ENCODE measurements at regions not wholly inside any gene's neighbourhood (a gene's known extent, or its start where the extent isn't known, plus 50 kb on each side); places are given as distances from the start of the nearest gene placed in this dataset.

- 0 out of 2 replicates have a peak, but pooled peaks cover 3% of the 10 kb centered on the region for H4K20me1 ChIP-seq (ENCODE audit: insufficient read depth, low read length)
These were observed 78.3 kb upstream of the ARHGAP32 start for GRCh38 chr11:129270446-129270845.

More at GRCh38 chr11:129270446-129270845, 78.3 kb upstream of the ARHGAP32 start:
- no peak for ATAC-seq (ENCODE audit: low read depth)
- Histone ChIP-seq H3K9ac (ENCODE audit: low read depth, low read length) (no peak overlapping the region), H2BK20ac (ENCODE audit: low read depth, low read length) (no peak overlapping the region), H3K27ac (ENCODE audit: insufficient read depth, low read length) (no peak overlapping the region), H4K8ac (ENCODE audit: low read depth in 2 of 2, low read length in 2 of 2) (no peak overlapping the region), H4K91ac (ENCODE audit: insufficient read depth, low read depth, low read length) (no peak overlapping the region), H3K23ac (ENCODE audit: low read depth, low read length) (no peak overlapping the region), H2BK5ac (ENCODE audit: low read depth, low read length, poor library complexity, severe bottlenecking) (no peak overlapping the region), H3K4me2 (ENCODE audit: low read depth, low read length) (no peak overlapping the region), H2AK5ac (ENCODE audit: low read depth, low read length) (no peak overlapping the region), H2BK120ac (ENCODE audit: low read depth, low read length) (no peak overlapping the region), H3K56ac (ENCODE audit: extremely low read depth, insufficient read depth, low read length) (no peak overlapping the region), H3K36me3 (ENCODE audit: control insufficient read depth, insufficient read depth, low read length) (no peaks in the 10 kb centered on the region; the same call in 1 of the 2 replicates), H3K27me3 (ENCODE audit: control insufficient read depth, insufficient read depth, low read length) (no peaks in the 10 kb centered on the region), H3K9me1 (ENCODE audit: insufficient read depth, low read length) (no peaks in the 10 kb centered on the region), H3K9me3 (ENCODE audit: control insufficient read depth, insufficient read depth, low read length) (no peaks in the 10 kb centered on the region), H3K4ac (ENCODE audit: low read depth, low read length) (no peak overlapping the region), H3K79me1 (ENCODE audit: low read depth in 1 of 2, low read length in 2 of 2) (peaks cover 18 to 32% of the 10 kb centered on the region in 2 experiments), H2BK15ac (ENCODE audit: low read depth, low read length) (no peak overlapping the region), H3K14ac (replicated peaks; ENCODE audit: low read depth, low read length) (no peak overlapping the region), H3K4me3 (ENCODE audit: insufficient read depth, low read depth, low read length) (no peak overlapping the region), H2AFZ (replicated peaks; ENCODE audit: low read length, poor library complexity) (no peak overlapping the region), H4K5ac (ENCODE audit: low read depth, low read length) (no peak overlapping the region), H3K4me1 (ENCODE audit: control insufficient read depth, insufficient read depth, low read length) (no peaks in the 10 kb centered on the region), H3K18ac (ENCODE audit: low read depth, low read length) (no peak overlapping the region), H2AK9ac (replicated peaks; ENCODE audit: low read depth, low read length, poor library complexity) (no peak overlapping the region)
- CTCF ChIA-PET: no interaction called here
- intact Hi-C loops (cut with micrococcal nuclease) (no loop called here), dilution Hi-C loops (cut with HindIII; ENCODE audit: low sequenced_read_pairs, unreplicated experiment) (no loop called here), in situ Hi-C loops (cut with MboI; ENCODE audit: low sequenced_read_pairs) (no loop called here)
- POLR2A ChIA-PET (ENCODE audit: unreplicated experiment): no interaction called here
- no TSS peak for BruUV-seq (replicated peaks)
- no CpG with 5 or more reads among the region's 4 CpGs for WGBS, 2 experiments (ENCODE audit: extremely low coverage in 2 of 2, insufficient read length in 1 of 2)
- no peak for TF ChIP-seq NFE2L2 (IDR thresholded peaks at IDR 0.05; ENCODE audit: low read depth, low read length)
- no peak for TF ChIP-seq MXI1 (IDR thresholded peaks at IDR 0.05; ENCODE audit: borderline replicate concordance, low read depth, low read length)
- TF ChIP-seq SMC3 (IDR thresholded peaks at IDR 0.05; ENCODE audit: low read depth, low read length): no peak
- TF ChIP-seq MAZ (IDR thresholded peaks at IDR 0.05; ENCODE audit: borderline replicate concordance, low read depth, low read length): no peak
- TF ChIP-seq MAFK (IDR thresholded peaks at IDR 0.05; ENCODE audit: low read depth, low read length): no peak
- TF ChIP-seq RFX5 (IDR thresholded peaks at IDR 0.05; ENCODE audit: low read depth, low read length): no peak
- no peak for DNase-seq
